SH-SY5Y (cell line): ENCODE measurements at regions not wholly inside any gene's neighbourhood (a gene's known extent, or its start where the extent isn't known, plus 50 kb on each side); places are given as distances from the start of the nearest gene placed in this dataset.

Source experiments
- GATA2 ChIP-seq: IDR thresholded peaks from 2 replicates; pipeline ENCODE4 v1.6.1; 2011; ENCODE audit warnings: mild to moderate bottlenecking, low read depth, low read length
- GATA3 ChIP-seq: IDR thresholded peaks from 2 replicates; pipeline ENCODE4 v1.6.1; 2011; ENCODE audit warnings: low read depth, mild to moderate bottlenecking, low read length, moderate library complexity

- no peak for TF ChIP-seq GATA3
- TF ChIP-seq GATA2: no peak
Observed at GRCh38 chr1:8090241-8090702, 64.2 kb upstream of the ERRFI1 start.
